ENCODE measurements at regions not wholly inside any gene's neighbourhood (a gene's known extent, or its start where the extent isn't known, plus 50 kb on each side); places are given as distances from the start of the nearest gene placed in this dataset.

DNA sequence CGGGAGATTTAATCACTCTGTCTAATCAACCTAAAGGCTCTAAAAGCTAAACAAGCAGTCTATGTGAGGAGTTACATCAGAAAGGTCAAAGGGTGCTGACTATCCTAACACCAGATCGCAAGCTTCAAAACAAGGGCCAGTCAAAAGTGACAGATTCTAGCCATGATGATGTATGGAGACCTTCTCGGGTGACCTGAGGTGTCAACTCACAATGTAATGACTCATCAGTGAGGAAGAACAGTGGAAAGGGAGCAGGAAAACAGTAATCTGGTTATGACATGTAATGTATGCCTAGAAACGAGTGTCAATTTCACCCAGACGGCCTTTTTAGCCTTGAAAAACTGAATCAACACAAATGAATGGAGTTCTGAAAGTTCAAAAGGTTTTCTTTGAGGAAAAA, 375.3 kb downstream of the IDS start:
- TF ChIP-seq, protein P1, sequence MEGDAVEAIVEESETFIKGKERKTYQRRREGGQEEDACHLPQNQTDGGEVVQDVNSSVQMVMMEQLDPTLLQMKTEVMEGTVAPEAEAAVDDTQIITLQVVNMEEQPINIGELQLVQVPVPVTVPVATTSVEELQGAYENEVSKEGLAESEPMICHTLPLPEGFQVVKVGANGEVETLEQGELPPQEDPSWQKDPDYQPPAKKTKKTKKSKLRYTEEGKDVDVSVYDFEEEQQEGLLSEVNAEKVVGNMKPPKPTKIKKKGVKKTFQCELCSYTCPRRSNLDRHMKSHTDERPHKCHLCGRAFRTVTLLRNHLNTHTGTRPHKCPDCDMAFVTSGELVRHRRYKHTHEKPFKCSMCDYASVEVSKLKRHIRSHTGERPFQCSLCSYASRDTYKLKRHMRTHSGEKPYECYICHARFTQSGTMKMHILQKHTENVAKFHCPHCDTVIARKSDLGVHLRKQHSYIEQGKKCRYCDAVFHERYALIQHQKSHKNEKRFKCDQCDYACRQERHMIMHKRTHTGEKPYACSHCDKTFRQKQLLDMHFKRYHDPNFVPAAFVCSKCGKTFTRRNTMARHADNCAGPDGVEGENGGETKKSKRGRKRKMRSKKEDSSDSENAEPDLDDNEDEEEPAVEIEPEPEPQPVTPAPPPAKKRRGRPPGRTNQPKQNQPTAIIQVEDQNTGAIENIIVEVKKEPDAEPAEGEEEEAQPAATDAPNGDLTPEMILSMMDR (IDR thresholded peaks at IDR 0.05), result no peak
- TF ChIP-seq POLR2A (IDR thresholded peaks at IDR 0.05), result no peak

All from esophagus squamous epithelium (tissue), 4 donors.